H54 (cell line): ENCODE measurements at regions not wholly inside any gene's neighbourhood (a gene's known extent, or its start where the extent isn't known, plus 50 kb on each side); places are given as distances from the start of the nearest gene placed in this dataset.

Experiments used
- DNase-seq: peaks from one replicate; pipeline ENCODE4 v3.0.0; 2011; ENCODE audit warnings: low spot score, mixed read lengths; ENCODE audit not compliant: insufficient read length
- FAIRE-seq: peaks from 3 replicates; lab custom pipeline; 2011; peaks lifted over from hg19 to GRCh38; lab: Jason Lieb, UNC
- POLR2A ChIP-seq: IDR thresholded peaks from 2 replicates; pipeline ENCODE4 v1.6.1; 2011; ENCODE audit warnings: low read depth, mild to moderate bottlenecking, low read length

DNA sequence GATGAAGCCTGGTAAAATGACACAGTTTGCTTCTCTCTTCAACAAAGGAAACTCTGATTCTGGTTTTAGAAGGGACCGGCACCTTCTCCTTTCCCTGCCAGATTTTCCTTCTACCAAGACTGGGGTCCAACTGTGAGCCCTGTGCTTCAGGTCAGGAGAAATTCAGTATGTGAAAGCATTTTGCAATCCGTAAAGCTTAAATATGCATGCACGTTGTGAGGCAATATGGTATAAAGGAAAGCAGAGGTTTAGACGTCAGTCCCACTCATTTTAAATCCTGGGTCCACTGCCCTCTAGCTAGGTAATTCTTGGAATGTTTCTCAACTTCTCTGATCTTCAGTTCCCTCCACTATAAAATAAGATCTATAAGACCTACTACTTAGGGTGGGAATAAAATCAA lies 359.0 kb upstream of the NPSR1 start:
- DNase-seq (no peak), FAIRE-seq (no peak)
- TF ChIP-seq POLR2A = no peak

DNA sequence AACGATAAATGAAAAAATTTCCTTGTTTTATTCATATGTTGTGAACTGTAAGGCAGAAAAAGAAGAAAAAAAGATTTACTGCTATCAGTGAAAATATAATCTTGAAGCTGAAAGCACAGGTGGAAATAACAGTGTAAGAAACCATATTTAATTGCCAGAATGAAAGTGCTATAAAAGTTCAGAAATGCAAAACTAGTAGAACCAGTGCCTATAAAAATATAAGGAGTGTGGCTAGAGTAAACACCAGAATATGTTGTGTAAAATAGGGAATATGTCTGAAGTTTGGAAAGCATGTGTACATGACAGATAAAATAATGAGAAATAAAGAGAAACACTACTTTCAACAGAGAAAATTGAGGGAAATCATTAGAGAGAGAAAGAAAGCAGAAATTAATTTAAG lies 350.5 kb upstream of the NPSR1 start:
- DNase-seq (no peak), FAIRE-seq (no peak)
- TF ChIP-seq POLR2A = no peak

DNA sequence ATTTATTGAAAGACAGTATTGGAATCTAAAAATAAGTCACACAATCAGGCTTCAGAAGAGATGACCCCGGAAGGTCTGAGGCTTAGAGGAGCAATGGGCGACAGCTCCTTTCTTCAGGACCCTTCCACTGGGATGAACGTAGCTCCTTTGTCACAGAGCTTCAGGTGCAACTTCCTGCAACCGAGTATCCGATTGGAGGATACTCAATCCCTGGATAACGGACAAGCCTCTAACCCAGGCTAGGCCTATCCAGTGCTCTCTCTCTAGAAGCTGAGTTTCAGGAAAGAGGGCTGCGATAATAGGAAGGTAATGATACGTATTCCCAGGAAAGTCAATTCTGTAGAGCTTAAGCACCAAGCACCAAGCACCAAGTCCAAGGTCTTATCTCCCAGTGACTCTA lies 349.4 kb upstream of the NPSR1 start:
- no peak for DNase-seq

DNA sequence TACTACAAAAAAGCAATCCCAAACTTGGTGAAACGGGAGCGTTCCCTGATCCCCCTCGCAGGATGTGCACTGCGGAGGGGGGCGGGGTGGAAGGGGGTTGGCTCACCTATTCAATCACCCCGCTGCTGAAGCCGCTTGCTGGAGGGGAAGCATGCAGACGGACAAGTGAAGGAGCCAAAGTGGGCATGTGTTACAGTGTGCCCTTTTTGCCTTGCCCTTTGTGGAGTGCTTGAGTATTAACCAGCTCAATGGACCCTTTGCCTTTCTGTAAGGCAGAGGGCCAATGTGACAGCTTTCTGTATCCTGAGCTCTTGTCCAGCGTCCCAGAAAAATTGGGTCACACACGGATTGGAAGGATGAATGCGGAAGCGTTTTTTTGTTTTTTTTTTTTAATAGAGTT lies 348.9 kb upstream of the NPSR1 start:
- DNase-seq (no peak), FAIRE-seq (no peak)
- no peak for TF ChIP-seq POLR2A

More for the DNA sequence above, 349.4 kb upstream of the NPSR1 start:
- TF ChIP-seq POLR2A = no peak
- FAIRE-seq = no peak

DNA sequence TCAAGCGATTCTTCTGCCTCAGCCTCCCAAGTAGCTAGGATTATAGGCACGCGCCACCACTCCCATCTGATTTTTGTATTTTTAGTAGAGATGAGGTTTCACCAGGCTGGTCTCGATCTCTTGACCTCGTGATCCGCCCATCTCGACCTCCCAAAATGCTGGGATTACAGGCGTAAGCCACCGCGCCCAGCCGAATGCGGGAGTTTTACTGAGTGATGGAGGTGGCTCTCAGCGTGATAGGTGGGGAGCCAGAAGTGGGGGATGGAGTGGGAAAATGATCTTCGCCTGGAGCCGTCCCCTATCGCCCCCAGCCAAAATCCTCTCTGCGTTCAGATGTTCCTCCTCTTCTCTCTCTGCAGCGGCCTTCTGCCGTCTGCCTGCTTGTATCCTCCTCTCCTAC lies 348.4 kb upstream of the NPSR1 start:
- DNase-seq = no peak
- no peak for FAIRE-seq
- no peak for TF ChIP-seq POLR2A

DNA sequence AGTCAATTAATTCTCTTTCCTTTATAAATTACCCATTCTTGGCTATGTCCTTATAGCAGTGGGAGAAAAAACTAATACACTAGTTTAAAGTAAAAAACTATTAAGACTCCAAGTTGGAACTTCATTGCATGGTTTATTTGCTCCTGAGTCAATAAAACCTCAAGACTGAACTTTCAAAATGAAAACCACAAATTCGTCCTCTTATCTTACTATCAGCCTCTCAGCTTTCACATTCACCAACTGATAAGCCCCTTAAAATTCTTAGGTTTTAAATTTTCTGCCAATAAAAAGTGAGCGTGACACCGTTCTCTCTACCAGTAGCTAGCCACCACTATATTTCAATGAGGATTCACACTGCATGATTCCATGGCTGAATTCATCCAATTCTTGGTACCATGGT lies 346.4 kb upstream of the NPSR1 start:
- FAIRE-seq (no peak), DNase-seq (no peak)

DNA sequence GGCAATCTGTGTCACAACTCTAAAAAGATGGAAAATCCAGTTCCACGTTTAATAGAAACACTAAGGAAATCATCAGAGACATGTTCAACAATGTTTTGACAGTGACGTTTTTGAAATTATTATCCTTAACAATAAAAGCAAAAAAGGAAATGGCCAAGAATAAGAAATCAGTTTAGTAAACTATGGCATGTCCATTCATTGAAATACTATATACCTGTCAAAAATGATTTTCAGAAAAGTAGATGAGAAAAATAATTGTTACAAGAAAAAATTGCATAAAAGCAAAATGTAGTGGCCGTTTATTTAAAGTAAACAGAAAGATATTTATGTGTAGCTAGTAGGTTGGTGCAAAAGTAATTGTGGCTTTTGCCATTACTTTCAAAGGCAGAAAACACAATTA lies 345.4 kb upstream of the NPSR1 start:
- DNase-seq (no peak), FAIRE-seq (no peak)
- no peak for TF ChIP-seq POLR2A

More for the DNA sequence above, 346.4 kb upstream of the NPSR1 start:
- no peak for TF ChIP-seq POLR2A

DNA sequence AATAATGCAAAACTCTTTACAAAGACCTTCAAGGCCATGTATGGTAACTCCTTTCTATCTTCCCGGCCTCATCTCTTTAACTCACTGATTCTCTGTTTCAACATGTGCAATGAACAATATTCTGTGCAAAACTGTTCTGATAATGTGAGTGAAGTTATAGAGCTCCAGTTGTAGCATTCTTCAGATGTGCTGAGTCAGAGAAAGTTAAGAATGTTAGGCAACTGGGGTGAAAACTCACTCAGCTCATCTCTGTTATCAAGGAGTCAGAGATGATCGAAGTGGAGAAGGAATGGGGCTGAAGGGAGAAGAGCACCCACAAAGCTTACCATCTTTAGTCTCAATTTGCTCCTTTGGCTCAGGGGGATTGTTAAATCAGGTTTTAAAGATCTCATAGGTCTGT lies 344.7 kb upstream of the NPSR1 start:
- DNase-seq (no peak), FAIRE-seq (no peak)
- no peak for TF ChIP-seq POLR2A

DNA sequence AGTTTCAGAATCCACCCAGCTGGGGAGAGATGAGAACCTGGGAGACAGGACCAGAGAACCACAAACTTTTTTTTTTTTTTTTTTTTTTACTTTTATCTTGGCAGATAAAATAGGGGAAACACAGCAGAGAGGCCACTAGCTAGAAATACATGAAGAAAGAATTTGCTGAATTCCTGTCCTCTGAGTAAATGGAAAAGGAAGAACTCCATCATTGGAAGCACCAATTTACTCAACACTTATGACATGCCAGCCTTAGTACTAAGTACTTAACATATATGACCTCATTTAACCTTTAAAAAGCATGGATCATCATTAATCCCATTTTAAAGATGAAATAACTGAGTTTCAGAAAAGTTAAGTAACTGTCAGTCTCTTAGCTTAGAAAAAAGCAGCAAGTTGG lies 343.0 kb upstream of the NPSR1 start:
- DNase-seq = peak; percentile 29

DNA sequence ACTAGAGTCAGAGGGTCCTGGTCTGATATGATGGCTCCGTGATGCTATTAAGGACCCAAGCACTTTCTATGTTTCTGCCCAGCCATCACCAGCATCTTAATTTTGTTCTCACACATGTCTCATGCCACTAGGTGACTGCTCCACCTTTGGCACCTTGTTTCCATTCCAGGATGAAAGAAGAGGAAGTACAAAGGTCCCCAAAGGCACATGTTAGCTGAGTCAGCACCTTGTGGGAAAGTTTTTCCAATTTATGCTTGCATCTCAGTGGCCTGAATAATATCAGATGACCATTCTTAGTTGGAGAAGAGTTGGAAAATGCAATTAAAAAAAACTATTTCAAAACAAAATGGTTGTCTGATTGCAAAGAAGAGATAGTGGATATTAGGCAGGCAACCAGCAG lies 341.0 kb upstream of the NPSR1 start:
- no peak for FAIRE-seq
- TF ChIP-seq POLR2A = no peak
- no peak for DNase-seq

More for the DNA sequence above, 343.0 kb upstream of the NPSR1 start:
- no peak for FAIRE-seq
- no peak for TF ChIP-seq POLR2A

DNA sequence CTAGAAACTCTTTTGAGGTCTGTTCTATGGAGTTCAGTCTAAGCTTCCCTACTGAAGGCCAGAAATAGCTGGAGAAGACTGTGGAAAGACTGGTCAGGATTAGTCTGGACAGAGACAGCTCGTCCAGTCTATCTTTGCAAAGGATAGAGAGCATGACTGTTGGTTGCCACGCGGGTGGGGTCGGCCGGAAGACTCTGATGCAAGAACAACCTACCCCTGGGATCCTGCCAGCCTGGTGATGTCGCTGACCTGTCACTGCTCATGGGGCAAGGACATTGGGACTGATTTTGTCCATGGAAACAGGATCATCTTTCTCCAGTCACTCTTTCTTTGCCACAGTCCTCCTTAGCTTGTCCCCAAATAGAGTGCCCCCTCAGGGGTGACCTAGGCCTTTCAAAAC lies 337.6 kb upstream of the NPSR1 start:
- no peak for TF ChIP-seq POLR2A
- FAIRE-seq (no peak), DNase-seq (no peak)

DNA sequence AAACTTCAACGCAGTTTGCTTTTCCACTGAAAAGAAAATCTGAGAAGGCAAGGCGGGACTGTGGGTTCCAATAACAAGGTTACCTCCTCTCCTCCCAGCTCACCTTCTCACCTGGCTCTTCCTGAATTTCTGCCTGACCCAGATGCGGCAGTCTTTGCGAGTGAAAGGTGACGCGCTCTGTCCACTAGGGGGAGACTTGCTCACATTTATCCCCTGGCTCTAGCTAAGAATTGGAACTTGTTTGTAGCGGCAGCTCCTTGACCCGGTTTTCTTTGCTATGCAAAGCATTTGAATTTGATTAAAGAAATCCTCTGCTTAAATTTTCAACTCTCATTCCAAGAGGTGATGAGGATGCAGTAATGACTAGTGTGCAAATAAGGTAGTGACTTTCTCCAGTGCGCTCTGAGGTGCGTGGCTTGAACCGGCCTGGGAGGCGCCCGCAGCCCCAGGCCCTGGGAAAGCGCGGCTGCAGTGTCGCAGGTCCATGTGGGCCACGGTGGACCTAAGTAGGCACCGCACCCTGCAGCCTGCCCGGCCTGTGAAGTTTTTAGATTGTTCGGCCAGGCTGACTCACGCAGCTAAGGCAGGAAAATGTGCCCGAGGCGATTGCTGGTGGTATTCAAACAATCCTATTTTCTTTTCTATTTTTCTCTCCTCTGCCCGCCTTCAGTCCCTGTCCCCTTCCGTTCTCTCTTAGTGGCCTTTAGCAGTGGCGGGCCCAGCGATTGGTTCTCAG lies 336.9 kb upstream of the NPSR1 start:
- FAIRE-seq (peak; percentile 75), DNase-seq (peak; percentile 79)
- no peak for TF ChIP-seq POLR2A

DNA sequence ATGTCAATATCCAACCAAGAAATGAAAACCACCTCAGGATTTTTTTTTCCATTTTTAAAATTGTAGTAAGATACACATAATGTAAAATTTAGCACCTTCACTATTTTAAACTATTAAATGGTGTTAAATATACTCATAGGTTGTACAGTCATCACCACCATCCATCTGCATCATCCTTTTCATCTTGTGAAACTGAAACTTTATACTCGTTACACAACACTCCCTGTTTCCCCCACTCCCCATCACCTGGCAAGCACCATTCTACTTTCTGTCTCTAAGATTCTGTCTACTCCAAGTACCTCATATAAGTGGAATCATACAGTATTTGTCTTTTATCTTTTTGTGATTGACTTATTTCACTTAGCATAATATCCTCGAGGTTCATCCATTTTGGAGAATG lies 335.2 kb upstream of the NPSR1 start:
- no peak for DNase-seq
- TF ChIP-seq POLR2A = no peak
- no peak for FAIRE-seq

DNA sequence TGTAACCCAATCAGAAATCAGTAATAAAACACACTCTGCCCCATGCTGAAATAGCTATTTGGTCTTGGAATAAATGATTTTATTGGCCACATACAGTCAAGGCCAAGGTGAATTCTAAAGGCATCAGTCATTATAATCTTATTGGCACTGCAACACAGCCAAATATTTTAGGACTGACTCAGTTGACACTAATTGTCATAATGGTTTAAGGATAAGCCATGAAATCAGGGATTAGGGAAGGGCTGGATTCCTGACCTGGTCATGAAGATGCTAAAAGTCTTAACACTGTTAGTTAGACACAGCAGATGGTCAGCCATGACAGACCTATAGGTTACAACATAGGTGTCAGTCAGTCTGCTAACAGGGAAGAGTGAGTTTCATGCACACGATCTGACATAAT lies 330.3 kb upstream of the NPSR1 start:
- FAIRE-seq = no peak
- DNase-seq = no peak
- no peak for TF ChIP-seq POLR2A

DNA sequence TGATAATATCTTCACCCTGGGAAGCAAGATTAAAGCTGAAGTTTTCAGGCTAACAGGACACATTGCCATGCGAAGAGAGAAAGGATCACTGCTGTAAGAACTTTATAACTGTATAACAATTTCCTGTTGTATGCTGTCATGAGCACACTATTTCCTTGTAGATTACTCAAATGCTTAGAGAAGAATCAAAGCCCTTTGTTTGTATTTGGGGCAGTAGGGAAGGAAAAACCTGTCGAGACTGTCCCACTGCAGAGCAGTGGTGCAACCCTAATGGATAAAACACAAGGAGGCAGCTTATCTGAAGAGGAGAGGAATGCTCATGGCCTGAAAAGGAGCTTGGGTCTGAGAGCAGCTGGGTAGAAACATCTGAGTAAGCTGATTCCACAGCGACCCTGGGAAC lies 327.7 kb upstream of the NPSR1 start:
- FAIRE-seq = no peak
- TF ChIP-seq POLR2A = no peak
- DNase-seq = no peak
